ENCODE measurements at regions not wholly inside any gene's neighbourhood (a gene's known extent, or its start where the extent isn't known, plus 50 kb on each side); places are given as distances from the start of the nearest gene placed in this dataset.
"Not testable (repeated sequence)": the region's sequence is repeated elsewhere in the genome, so short reads cannot be mapped to it uniquely, and the experiment has no call there.

DNA sequence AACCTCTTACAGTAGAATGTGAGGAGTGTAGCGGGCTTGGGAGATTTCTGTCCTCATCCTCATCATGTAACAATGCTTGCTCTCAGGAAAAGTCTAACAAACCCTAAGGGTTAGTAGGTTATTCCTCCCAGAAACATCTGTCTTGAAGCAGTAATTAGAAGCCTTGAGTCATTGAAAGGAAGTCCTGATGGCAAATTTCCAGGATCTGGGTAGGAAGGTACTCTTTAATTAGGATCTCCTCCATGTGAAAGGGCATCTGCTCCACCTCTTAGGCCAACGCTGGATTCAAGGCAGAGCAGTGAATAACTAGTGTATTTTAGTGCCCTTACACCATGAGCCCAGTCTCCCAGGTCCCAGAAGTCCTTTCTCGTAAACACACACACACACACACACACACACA, 106.6 kb upstream of the BARHL2 start:
- Histone ChIP-seq H3K27ac (ENCODE audit: low read length) (no peak overlapping the region), H3K4me3 (ENCODE audit: low read depth in 1 of 2, low read length in 2 of 2) (no peak overlapping the region), H3K9me3 (ENCODE audit: control insufficient read depth in 1 of 2, low read length in 2 of 2) (no peaks in the 10 kb centered on the region)

GRCh38 chr1:90821788-90822359, 104.8 kb upstream of the BARHL2 start:
- H3K4me3 ChIP-seq (ENCODE audit: low read depth in 1 of 2, low read length in 2 of 2), result no peak overlapping the region
- no peaks in the 10 kb centered on the region for H3K27me3 ChIP-seq (ENCODE audit: low read depth, low read length)
- H3K36me3 ChIP-seq (ENCODE audit: control insufficient read depth in 1 of 2, insufficient read depth in 2 of 2, low read length in 2 of 2), result no peaks in the 10 kb centered on the region
- H3K9me3 ChIP-seq (ENCODE audit: control insufficient read depth in 1 of 2, low read length in 2 of 2), result no peaks in the 10 kb centered on the region
- H3K4me1 ChIP-seq (ENCODE audit: control insufficient read depth in 1 of 2, insufficient read depth in 2 of 2, low read length in 2 of 2), result no peaks in the 10 kb centered on the region
- no peak overlapping the region for H3K27ac ChIP-seq (ENCODE audit: low read length)

More for the DNA sequence above, 106.6 kb upstream of the BARHL2 start:
- Histone ChIP-seq H3K36me3 (ENCODE audit: control insufficient read depth in 1 of 2, insufficient read depth in 2 of 2, low read length in 2 of 2) (no peaks in the 10 kb centered on the region), H3K4me1 (ENCODE audit: control insufficient read depth in 1 of 2, insufficient read depth in 2 of 2, low read length in 2 of 2) (no peaks in the 10 kb centered on the region), H3K27me3 (ENCODE audit: low read depth, low read length) (no peaks in the 10 kb centered on the region)

- Histone ChIP-seq H3K4me3 (ENCODE audit: low read depth in 1 of 2, low read length in 2 of 2) (no peak overlapping the region), H3K4me1 (ENCODE audit: control insufficient read depth in 1 of 2, insufficient read depth in 2 of 2, low read length in 2 of 2) (no peaks in the 10 kb centered on the region), H3K27ac (ENCODE audit: low read length) (no peak overlapping the region), H3K27me3 (ENCODE audit: low read depth, low read length) (no peaks in the 10 kb centered on the region), H3K9me3 (ENCODE audit: control insufficient read depth in 1 of 2, low read length in 2 of 2) (no peaks in the 10 kb centered on the region), H3K36me3 (ENCODE audit: control insufficient read depth in 1 of 2, insufficient read depth in 2 of 2, low read length in 2 of 2) (no peaks in the 10 kb centered on the region)
Observed at GRCh38 chr1:90821152-90821787, 104.2 kb upstream of the BARHL2 start.

DNA sequence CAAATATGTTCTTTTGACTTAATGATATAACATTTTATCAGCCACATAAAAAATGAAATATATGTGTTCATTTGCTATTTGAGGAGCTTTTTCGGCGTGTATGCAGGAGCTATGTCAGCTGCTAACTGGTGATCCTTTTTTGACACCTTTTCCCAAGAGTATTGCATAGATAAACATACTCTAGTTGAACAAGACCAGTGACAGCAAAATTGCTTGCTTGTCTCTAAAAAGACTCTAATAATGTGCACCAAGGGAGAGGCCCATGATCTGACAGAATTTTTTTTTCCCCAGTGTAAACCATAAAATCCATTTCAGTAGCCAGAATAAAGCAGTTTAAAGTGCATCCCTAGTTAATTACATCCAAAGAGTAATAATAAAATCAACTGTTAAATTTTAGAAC, 103.6 kb upstream of the BARHL2 start:
- Histone ChIP-seq H3K36me3 (ENCODE audit: control insufficient read depth in 1 of 2, insufficient read depth in 2 of 2, low read length in 2 of 2) (no peaks in the 10 kb centered on the region), H3K4me1 (ENCODE audit: control insufficient read depth in 1 of 2, insufficient read depth in 2 of 2, low read length in 2 of 2) (no peaks in the 10 kb centered on the region), H3K27me3 (ENCODE audit: low read depth, low read length) (no peaks in the 10 kb centered on the region), H3K27ac (ENCODE audit: low read length) (no peak overlapping the region), H3K9me3 (ENCODE audit: control insufficient read depth in 1 of 2, low read length in 2 of 2) (no peaks in the 10 kb centered on the region), H3K4me3 (ENCODE audit: low read depth in 1 of 2, low read length in 2 of 2) (no peak overlapping the region)

- Histone ChIP-seq H3K9me3 (ENCODE audit: control insufficient read depth in 1 of 2, low read length in 2 of 2) (no peaks in the 10 kb centered on the region), H3K4me3 (ENCODE audit: low read depth in 1 of 2, low read length in 2 of 2) (no peak overlapping the region), H3K27me3 (ENCODE audit: low read depth, low read length) (no peaks in the 10 kb centered on the region), H3K36me3 (ENCODE audit: control insufficient read depth in 1 of 2, insufficient read depth in 2 of 2, low read length in 2 of 2) (no peaks in the 10 kb centered on the region), H3K27ac (ENCODE audit: low read length) (no peak overlapping the region), H3K4me1 (ENCODE audit: control insufficient read depth in 1 of 2, insufficient read depth in 2 of 2, low read length in 2 of 2) (no peaks in the 10 kb centered on the region)
Observed at GRCh38 chr1:90817399-90817798, 100.3 kb upstream of the BARHL2 start.

DNA sequence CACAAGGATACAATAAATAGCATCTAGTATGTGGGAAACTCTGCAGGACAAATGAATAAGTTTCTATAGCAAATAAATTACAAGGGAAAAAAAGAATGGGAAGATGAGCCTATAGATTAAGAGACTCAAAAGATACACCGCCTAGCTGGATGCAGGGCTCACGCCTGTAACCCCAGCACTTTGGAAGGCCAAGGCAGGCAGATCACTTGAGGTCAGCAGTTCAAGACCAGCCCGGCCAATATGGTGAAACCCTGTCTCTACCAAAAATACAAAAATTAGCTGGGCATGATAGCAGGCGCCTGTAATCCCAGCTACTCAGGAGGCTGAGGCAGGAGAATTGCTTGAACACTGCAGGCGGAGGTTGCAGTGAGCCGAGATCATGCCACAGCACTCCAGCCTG, 95.1 kb upstream of the BARHL2 start:
- H3K4me3 ChIP-seq (ENCODE audit: low read depth in 1 of 2, low read length in 2 of 2), result not testable (repeated sequence)

DNA sequence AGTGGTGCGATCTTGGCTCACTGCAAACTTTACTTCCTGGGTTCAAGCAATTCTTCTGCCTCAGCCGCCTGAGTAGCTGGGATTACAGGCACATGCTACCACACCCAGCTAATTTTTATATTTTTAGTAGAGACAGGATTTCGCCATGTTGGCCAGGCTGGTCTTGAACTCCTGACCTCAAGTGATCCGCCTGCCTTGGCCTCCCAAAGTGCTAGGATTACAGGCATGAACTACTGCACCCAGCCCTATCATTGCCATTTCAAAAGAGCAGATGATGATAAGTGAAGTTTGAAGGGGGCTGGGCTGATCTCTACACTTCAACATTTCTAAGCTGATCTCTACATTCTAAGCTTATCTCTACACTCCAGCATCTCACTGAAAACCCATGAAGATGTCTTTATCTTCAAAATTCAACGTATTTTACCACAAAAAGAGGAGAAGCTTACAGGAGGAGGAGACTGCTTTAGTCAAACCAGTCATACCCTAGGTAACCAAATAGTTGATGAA, 94.4 kb upstream of the BARHL2 start:
- not testable (repeated sequence) for H3K27me3 ChIP-seq (ENCODE audit: low read depth, low read length); H3K27ac ChIP-seq (ENCODE audit: low read length); H3K36me3 ChIP-seq (ENCODE audit: control insufficient read depth in 1 of 2, insufficient read depth in 2 of 2, low read length in 2 of 2); H3K4me3 ChIP-seq (ENCODE audit: low read depth in 1 of 2, low read length in 2 of 2); H3K4me1 ChIP-seq (ENCODE audit: control insufficient read depth in 1 of 2, insufficient read depth in 2 of 2, low read length in 2 of 2); H3K9me3 ChIP-seq (ENCODE audit: control insufficient read depth in 1 of 2, low read length in 2 of 2)

More for the DNA sequence above, 95.1 kb upstream of the BARHL2 start:
- not testable (repeated sequence) for H3K36me3 ChIP-seq (ENCODE audit: control insufficient read depth in 1 of 2, insufficient read depth in 2 of 2, low read length in 2 of 2); H3K4me1 ChIP-seq (ENCODE audit: control insufficient read depth in 1 of 2, insufficient read depth in 2 of 2, low read length in 2 of 2); H3K9me3 ChIP-seq (ENCODE audit: control insufficient read depth in 1 of 2, low read length in 2 of 2); H3K27me3 ChIP-seq (ENCODE audit: low read depth, low read length); H3K27ac ChIP-seq (ENCODE audit: low read length)

- Histone ChIP-seq H3K27me3 (ENCODE audit: low read depth, low read length) (no peaks in the 10 kb centered on the region), H3K9me3 (ENCODE audit: control insufficient read depth in 1 of 2, low read length in 2 of 2) (no peaks in the 10 kb centered on the region), H3K4me1 (ENCODE audit: control insufficient read depth in 1 of 2, insufficient read depth in 2 of 2, low read length in 2 of 2) (no peaks in the 10 kb centered on the region), H3K36me3 (ENCODE audit: control insufficient read depth in 1 of 2, insufficient read depth in 2 of 2, low read length in 2 of 2) (no peaks in the 10 kb centered on the region), H3K4me3 (ENCODE audit: low read depth in 1 of 2, low read length in 2 of 2) (no peak overlapping the region), H3K27ac (ENCODE audit: low read length) (no peak overlapping the region)
Observed at GRCh38 chr1:90810681-90811080, 93.6 kb upstream of the BARHL2 start.

- no peaks in the 10 kb centered on the region for H3K27me3 ChIP-seq (ENCODE audit: low read depth, low read length)
- no peaks in the 10 kb centered on the region for H3K4me1 ChIP-seq (ENCODE audit: control insufficient read depth in 1 of 2, insufficient read depth in 2 of 2, low read length in 2 of 2)
Observed at GRCh38 chr1:90809996-90810395, 92.9 kb upstream of the BARHL2 start.

GRCh38 chr1:90809093-90809492, 92.0 kb upstream of the BARHL2 start:
- H3K36me3 ChIP-seq (ENCODE audit: control insufficient read depth in 1 of 2, insufficient read depth in 2 of 2, low read length in 2 of 2), result no peaks in the 10 kb centered on the region
- H3K27me3 ChIP-seq (ENCODE audit: low read depth, low read length), result no peaks in the 10 kb centered on the region
- no peaks in the 10 kb centered on the region for H3K4me1 ChIP-seq (ENCODE audit: control insufficient read depth in 1 of 2, insufficient read depth in 2 of 2, low read length in 2 of 2)
- H3K27ac ChIP-seq (ENCODE audit: low read length), result no peak overlapping the region
- H3K9me3 ChIP-seq (ENCODE audit: control insufficient read depth in 1 of 2, low read length in 2 of 2), result no peaks in the 10 kb centered on the region
- H3K4me3 ChIP-seq (ENCODE audit: low read depth in 1 of 2, low read length in 2 of 2), result no peak overlapping the region

More at GRCh38 chr1:90809996-90810395, 92.9 kb upstream of the BARHL2 start:
- H3K9me3 ChIP-seq (ENCODE audit: control insufficient read depth in 1 of 2, low read length in 2 of 2), result no peaks in the 10 kb centered on the region
- no peak overlapping the region for H3K27ac ChIP-seq (ENCODE audit: low read length)
- H3K4me3 ChIP-seq (ENCODE audit: low read depth in 1 of 2, low read length in 2 of 2), result no peak overlapping the region
- no peaks in the 10 kb centered on the region for H3K36me3 ChIP-seq (ENCODE audit: control insufficient read depth in 1 of 2, insufficient read depth in 2 of 2, low read length in 2 of 2)

GRCh38 chr1:90807329-90807728, 90.2 kb upstream of the BARHL2 start:
- Histone ChIP-seq H3K9me3 (ENCODE audit: control insufficient read depth in 1 of 2, low read length in 2 of 2) (no peaks in the 10 kb centered on the region), H3K4me1 (ENCODE audit: control insufficient read depth in 1 of 2, insufficient read depth in 2 of 2, low read length in 2 of 2) (no peaks in the 10 kb centered on the region), H3K27me3 (ENCODE audit: low read depth, low read length) (no peaks in the 10 kb centered on the region), H3K36me3 (ENCODE audit: control insufficient read depth in 1 of 2, insufficient read depth in 2 of 2, low read length in 2 of 2) (no peaks in the 10 kb centered on the region), H3K27ac (ENCODE audit: low read length) (no peak overlapping the region), H3K4me3 (ENCODE audit: low read depth in 1 of 2, low read length in 2 of 2) (no peak overlapping the region)

GRCh38 chr1:90802622-90803021, 85.5 kb upstream of the BARHL2 start:
- Histone ChIP-seq H3K27ac (ENCODE audit: low read length) (no peak overlapping the region), H3K27me3 (ENCODE audit: low read depth, low read length) (peaks cover 5% of the 10 kb centered on the region), H3K4me3 (ENCODE audit: low read depth in 1 of 2, low read length in 2 of 2) (no peak overlapping the region), H3K9me3 (ENCODE audit: control insufficient read depth in 1 of 2, low read length in 2 of 2) (no peaks in the 10 kb centered on the region), H3K36me3 (ENCODE audit: control insufficient read depth in 1 of 2, insufficient read depth in 2 of 2, low read length in 2 of 2) (no peaks in the 10 kb centered on the region), H3K4me1 (ENCODE audit: control insufficient read depth in 1 of 2, insufficient read depth in 2 of 2, low read length in 2 of 2) (no peaks in the 10 kb centered on the region)

Measured in muscle layer of duodenum (tissue), 2 donors.